A204.1 (cell line): ENCODE measurements at regions not wholly inside any gene's neighbourhood (a gene's known extent, or its start where the extent isn't known, plus 50 kb on each side); places are given as distances from the start of the nearest gene placed in this dataset.

Source experiments
- FAIRE-seq: peaks from 2 replicates; lab custom pipeline; 2012; peaks lifted over from hg19 to GRCh38; lab: Jason Lieb, UNC

- no peak for FAIRE-seq
Observed at GRCh38 chr17:12530161-12530560, 135.5 kb upstream of the MYOCD start.

- no peak for FAIRE-seq
Observed at GRCh38 chr17:12536021-12536420, 129.7 kb upstream of the MYOCD start.

GRCh38 chr17:12536472-12536871 lies 129.2 kb upstream of the MYOCD start:
- no peak for FAIRE-seq

DNA sequence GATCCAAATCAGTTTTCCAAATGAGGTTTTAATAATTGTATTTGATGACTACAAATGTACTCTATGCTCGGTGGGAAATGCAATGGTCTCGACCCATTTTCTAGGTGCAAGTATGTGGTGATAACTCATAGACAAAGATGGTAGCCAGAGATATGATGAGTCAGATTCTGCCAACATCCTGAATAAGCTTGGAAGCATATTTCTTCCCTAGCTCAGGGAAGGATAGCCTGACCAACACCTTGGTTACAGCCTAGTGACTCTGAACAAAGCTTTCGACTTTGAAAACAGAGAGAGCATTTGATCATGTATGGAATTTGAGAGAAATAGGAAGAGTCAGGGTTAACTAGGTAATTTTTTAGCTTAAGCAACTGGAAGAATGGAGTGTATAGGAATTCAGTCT lies 128.3 kb upstream of the MYOCD start:
- FAIRE-seq: no peak

DNA sequence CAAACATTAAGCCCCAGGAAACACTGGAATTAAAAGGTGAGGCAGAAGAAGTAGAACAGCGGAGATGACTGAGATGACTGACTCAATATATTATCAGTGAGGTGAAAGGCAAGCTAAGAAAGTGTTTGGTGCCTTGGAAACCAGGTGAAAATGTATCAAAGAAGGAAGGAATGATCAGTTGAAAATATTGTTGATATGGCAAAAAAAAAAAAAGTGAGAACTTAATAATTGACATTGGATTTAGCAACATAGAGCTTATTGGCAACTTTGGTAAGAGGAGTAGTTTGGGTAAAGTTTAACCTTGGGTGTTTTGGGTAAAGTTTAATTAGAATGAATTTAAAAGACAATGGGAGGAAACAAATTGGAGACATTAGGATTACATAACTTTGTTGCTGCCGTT lies 127.7 kb upstream of the MYOCD start:
- FAIRE-seq: no peak

GRCh38 chr17:12545877-12546513 lies 119.7 kb upstream of the MYOCD start:
- FAIRE-seq: no peak

- no peak for FAIRE-seq
Observed at GRCh38 chr17:12546983-12547382, 118.7 kb upstream of the MYOCD start.

- FAIRE-seq: no peak
Observed at GRCh38 chr17:12547831-12548230, 117.9 kb upstream of the MYOCD start.

- FAIRE-seq: no peak
Observed at GRCh38 chr17:12548558-12548957, 117.1 kb upstream of the MYOCD start.

GRCh38 chr17:12549499-12550041 lies 116.1 kb upstream of the MYOCD start:
- no peak for FAIRE-seq

- FAIRE-seq: no peak
Observed at GRCh38 chr17:12553625-12554024, 112.1 kb upstream of the MYOCD start.

GRCh38 chr17:12554251-12554650 lies 111.4 kb upstream of the MYOCD start:
- no peak for FAIRE-seq

DNA sequence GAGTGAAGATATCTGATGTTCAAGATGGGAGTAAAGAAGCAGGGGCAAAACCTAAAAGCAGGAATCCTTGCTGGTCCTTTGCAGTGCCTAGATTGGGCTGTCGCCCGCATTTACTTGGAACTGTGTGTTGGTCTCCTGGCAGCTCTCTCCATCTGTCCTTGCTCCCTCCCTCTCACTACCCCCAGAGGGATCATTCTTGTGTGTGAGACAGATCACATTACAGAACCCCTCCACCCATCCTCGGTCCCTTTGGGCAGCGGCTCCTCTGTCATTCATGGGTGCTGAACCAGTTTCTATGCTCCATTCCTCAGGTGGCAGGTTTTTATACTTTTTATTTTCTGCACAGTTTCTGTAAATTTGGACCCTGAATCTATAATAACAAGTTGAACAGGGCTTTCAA lies 99.4 kb upstream of the MYOCD start:
- no peak for FAIRE-seq

DNA sequence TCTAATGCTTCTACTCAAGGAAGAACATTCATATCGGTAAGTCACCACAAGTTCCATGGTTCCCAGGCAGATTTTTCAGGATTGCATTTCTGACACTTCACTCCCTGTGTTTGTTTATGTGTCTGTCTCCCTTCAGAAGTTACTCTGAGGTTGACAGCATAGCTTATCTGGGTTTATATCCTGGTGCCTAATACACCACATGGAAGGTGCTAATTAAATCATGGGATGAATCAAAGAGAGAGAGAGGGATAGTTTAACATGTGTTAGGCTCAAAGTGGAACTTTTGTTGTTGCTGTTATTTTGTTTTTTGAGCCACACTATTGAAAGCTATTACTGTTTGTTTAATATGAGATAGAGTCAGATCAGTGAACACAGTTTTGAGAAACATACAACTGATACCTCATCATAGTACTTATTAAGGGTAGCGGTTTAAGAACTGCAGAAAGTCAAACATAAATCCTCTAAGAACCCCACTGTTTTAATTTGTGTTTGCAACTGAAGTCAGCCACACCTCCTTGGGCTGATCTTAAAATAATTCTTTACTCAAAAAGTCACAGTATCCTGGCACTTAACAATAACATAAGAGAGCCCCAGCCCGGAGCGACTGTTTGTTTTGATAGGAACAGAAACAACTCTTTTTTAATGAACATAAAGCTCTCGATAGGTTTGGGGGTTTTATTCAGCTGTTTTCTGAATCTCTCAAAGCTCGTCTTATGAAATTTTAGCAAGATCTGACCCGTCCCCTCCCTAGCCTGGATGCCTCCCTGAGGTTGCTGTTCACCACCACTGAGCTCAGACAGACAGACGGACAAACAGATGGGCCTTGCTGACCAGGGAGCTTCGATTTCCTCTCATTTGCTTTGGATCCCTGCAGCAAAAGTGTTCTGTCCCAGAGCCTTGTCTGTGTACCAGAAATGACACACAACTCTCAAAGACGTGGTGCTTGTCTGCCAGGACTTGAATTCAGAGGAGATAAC lies 98.3 kb upstream of the MYOCD start:
- no peak for FAIRE-seq

DNA sequence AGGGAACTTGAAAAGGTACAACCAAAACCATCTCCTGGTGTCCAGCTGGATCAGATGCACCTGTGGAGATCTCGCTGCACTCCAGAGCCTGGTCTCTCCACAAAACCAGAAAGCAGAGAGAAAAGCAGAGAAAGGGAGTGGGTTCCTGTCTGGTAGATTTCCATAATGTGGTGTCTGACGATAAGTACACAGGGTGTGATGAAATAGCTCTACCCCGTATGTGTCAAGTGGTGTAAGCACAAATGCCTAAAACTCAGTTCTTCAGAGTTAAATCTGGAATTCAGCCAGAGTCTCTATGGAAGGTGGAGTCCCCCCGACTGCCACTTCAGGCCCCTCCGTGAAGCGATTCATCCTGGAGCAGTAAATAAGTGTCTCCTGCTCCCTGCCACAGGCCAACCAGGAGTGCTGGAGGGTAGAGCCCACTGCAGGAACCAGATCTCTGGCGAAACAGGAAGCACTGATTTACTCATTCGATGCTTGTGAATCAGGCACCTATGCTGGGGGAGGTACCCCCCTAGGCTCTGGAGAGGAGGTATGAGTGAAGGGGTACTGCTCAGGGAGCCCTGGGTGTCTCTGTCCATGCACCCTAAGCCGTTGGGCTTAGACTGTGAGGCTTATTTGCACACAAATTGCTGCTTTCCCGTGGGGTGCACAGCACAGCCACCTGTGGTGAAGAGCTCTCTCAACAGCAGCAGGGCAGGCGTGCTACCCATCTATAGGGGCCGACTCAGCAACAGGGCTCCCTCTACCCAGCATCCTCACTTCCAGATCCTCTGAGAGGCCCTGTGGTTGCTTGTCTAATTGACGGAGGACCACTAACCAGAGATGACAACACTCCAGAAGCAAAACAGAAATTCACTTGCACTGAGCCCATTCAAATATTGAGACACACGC lies 97.1 kb upstream of the MYOCD start:
- no peak for FAIRE-seq

DNA sequence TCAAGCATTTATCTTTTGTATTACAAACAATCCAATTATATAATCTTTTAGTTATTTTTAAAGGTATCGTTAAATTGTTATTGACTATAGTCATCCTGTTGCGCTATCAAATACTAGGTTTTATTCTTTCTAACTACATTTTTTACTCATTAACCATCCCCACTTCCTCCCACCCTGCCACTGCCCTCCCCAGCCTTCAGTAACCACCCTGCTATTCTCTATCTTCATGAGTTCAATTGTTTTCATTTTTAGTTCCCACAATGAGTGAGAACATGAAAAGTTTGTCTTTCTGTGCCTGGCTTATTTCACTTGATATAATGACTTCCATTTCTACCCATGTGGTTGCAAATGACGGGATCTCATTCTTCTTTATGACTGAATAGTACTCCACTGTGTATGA lies 94.1 kb upstream of the MYOCD start:
- no peak for FAIRE-seq

DNA sequence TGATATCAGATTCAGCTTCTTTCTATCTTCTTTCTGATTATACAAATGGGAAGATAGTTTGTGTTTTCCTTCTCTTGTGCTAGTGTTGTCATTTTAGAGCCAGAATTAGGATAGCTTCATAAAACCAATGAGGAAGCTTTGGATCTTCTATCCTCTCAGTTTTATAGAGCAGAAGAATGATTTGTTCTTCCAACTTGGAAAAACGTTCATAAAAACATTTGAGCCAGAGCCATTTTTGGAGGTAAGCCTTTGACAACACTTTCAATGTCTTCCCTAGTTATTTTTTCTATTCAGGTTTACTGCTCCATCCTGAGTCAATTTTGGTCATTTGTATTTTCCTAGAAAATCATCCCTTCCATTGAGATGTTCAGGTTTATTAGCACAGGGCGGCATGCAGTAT lies 91.2 kb upstream of the MYOCD start:
- no peak for FAIRE-seq

DNA sequence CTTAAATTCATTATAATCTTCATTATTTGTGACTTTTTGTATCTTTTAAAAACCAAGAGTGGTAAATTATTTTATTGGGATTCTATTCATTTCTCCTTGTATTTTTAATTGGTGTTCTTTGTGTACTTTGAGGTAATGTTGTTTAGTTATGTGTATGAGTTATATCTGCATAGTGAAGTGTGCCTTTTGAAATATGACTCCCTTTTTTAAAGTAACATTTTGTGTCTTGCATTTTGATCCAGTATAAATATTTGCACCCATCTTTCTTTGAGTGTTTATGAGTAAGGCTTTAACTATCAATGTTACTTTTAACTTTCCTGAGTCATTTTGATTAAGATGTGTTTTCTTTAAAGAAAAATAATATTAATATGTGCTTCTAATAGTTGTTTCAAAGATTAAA lies 90.0 kb upstream of the MYOCD start:
- FAIRE-seq: peak; percentile 64

DNA sequence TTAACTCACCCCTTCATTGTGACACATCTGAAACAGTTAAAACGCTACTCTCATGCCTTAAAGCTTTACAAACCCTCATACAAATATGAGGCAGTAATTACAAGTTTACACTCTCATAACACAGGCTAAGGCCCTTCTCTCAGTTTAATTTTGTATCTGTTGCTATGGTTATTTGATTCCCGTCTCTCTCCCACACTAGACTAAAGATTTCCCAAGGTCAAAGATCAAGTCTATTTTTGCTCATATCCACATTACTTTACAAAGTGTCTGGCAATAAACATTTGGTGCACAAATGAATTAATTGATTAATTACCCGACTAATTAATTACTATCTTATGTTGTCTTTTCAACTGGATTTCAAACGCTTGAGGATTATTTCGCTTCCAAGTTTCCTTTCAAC lies 86.4 kb upstream of the MYOCD start:
- FAIRE-seq: no peak

DNA sequence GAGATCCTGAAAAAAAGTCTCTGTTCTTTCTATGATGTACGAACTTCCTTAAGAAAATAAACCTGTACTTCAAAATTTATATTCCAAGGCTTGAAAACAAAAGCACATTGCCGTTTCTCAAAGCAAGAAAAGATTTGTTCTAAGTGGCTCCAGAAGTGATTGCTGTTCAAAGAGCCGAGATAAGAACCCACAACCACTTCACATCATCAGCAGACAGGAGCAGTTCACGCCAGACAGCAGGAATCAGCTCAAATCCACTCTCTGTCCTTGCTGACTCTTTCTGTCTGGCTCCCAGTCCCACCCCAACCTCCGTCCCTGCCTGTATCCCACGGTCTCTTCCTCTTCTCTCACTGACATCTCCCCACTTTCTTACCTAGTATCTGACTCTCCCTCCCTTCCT lies 85.0 kb upstream of the MYOCD start:
- FAIRE-seq: no peak

DNA sequence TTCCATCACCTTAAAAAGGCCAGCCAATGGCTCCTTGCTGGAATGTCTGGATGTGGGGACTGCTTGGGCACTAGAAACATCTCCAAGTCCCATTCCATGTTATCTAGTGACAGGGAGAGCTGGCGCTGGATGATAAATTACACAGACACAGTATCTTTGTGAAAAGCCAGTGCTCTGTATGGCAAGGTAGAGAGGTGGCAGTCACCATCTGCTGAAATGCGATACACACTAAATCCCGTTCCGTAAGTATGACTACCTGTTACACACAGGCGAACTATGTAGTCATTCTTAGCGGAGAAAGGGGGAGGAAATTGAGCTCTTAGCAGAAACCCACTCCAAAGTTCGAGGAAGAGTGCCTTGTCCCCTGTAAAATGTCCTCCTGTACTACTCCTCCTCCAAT lies 81.0 kb upstream of the MYOCD start:
- no peak for FAIRE-seq

- FAIRE-seq: no peak
Observed at GRCh38 chr17:12588531-12588930, 77.2 kb upstream of the MYOCD start.
